ENCODE measurements at regions not wholly inside any gene's neighbourhood (a gene's known extent, or its start where the extent isn't known, plus 50 kb on each side); places are given as distances from the start of the nearest gene placed in this dataset.

GRCh38 chr12:77723308-77723707 is 107.4 kb upstream of the NAV3 start:
- no peak for DNase-seq (ENCODE audit: low read depth in 2 of 2)

- no peak for DNase-seq (ENCODE audit: low read depth in 2 of 2)
These were observed 108.2 kb upstream of the NAV3 start for GRCh38 chr12:77722536-77722935.

GRCh38 chr12:77720258-77720657 is 110.4 kb upstream of the NAV3 start:
- no peak for DNase-seq (ENCODE audit: low read depth in 2 of 2)

- no peak for DNase-seq (ENCODE audit: low read depth in 2 of 2)
These were observed 120.5 kb upstream of the NAV3 start for GRCh38 chr12:77710209-77710608.

GRCh38 chr12:77697126-77697525 is 133.6 kb upstream of the NAV3 start:
- no peak for DNase-seq (ENCODE audit: low read depth in 2 of 2)

- DNase-seq (ENCODE audit: low read depth in 2 of 2): no peak
These were observed 134.5 kb upstream of the NAV3 start for GRCh38 chr12:77696183-77696582.

- no peak for DNase-seq (ENCODE audit: low read depth in 2 of 2)
These were observed 141.1 kb upstream of the NAV3 start for GRCh38 chr12:77689510-77690086.

- peak; percentile 65 to 68 for DNase-seq (ENCODE audit: low read depth in 2 of 2)
These were observed 143.4 kb upstream of the NAV3 start for GRCh38 chr12:77687321-77687720.

- DNase-seq (ENCODE audit: low read depth in 2 of 2): peak in 1 of 2 experiments; percentile 29
These were observed 143.9 kb upstream of the NAV3 start for GRCh38 chr12:77686760-77687159.

- DNase-seq (ENCODE audit: low read depth in 2 of 2): peak; percentile 71
These were observed 144.8 kb upstream of the NAV3 start for GRCh38 chr12:77685901-77686300.

GRCh38 chr12:77685112-77685511 is 145.6 kb upstream of the NAV3 start:
- DNase-seq (ENCODE audit: low read depth in 2 of 2): peak; percentile 67 to 71

GRCh38 chr12:77682488-77682887 is 148.2 kb upstream of the NAV3 start:
- DNase-seq (ENCODE audit: low read depth in 2 of 2): no peak

- no peak for DNase-seq (ENCODE audit: low read depth in 2 of 2)
These were observed 149.0 kb upstream of the NAV3 start for GRCh38 chr12:77681726-77682125.

- DNase-seq (ENCODE audit: low read depth in 2 of 2): no peak
These were observed 151.0 kb upstream of the NAV3 start for GRCh38 chr12:77679686-77680085.

GRCh38 chr12:77678621-77679020 is 152.1 kb upstream of the NAV3 start:
- no peak for DNase-seq (ENCODE audit: low read depth in 2 of 2)

- no peak for DNase-seq (ENCODE audit: low read depth in 2 of 2)
These were observed 163.6 kb upstream of the NAV3 start for GRCh38 chr12:77667101-77667500.

GRCh38 chr12:77648716-77649115 is 182.0 kb upstream of the NAV3 start:
- DNase-seq (ENCODE audit: low read depth in 2 of 2): peak; percentile 11 to 13

- no peak for DNase-seq (ENCODE audit: low read depth in 2 of 2)
These were observed 184.6 kb upstream of the NAV3 start for GRCh38 chr12:77645966-77646598.

GRCh38 chr12:77644915-77645605 is 185.6 kb upstream of the NAV3 start:
- DNase-seq (ENCODE audit: low read depth in 2 of 2): no peak

- no peak for DNase-seq (ENCODE audit: low read depth in 2 of 2)
These were observed 188.4 kb upstream of the NAV3 start for GRCh38 chr12:77642246-77642645.

- no peak for DNase-seq (ENCODE audit: low read depth in 2 of 2)
These were observed 190.3 kb upstream of the NAV3 start for GRCh38 chr12:77640356-77640755.

GRCh38 chr12:77630790-77631445 is 199.8 kb upstream of the NAV3 start:
- DNase-seq (ENCODE audit: low read depth in 2 of 2): no peak

GRCh38 chr12:77630344-77630743 is 200.3 kb upstream of the NAV3 start:
- no peak for DNase-seq (ENCODE audit: low read depth in 2 of 2)

Data from fibroblast of skin of left quadriceps (primary cell).